ENCODE measurements at regions not wholly inside any gene's neighbourhood (a gene's known extent, or its start where the extent isn't known, plus 50 kb on each side); places are given as distances from the start of the nearest gene placed in this dataset.

DNA sequence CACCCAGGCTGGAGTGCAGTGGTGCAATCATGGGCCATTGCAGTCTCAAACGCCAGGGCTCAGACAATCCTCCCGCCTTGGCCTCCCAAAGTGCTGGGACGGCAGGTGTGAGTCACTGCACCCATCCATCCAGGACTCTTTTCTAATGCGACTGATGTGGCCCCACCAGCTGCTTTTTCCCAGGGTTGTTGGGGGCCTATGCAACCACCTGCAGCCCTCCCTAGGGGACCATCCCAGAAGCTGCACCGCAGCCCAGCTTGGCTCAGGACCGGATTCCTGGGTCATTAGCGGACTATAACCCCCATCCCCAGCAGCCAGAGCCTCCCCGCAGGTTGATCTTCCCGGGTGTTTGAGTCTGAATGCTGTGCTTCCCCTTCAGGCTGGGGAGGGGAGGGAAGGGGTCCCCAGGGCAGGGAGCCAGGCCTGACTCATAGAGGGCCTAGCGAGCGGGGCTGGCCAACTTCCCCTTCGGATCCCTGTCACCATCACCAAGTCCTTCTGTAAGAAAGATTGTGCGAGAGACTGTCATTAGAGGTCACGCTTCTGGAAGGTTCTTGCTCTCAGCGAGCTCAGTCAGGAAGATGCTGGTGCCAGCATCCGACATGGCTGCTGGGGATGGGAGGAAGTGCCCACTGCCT is 108.7 kb upstream of the ACTRT2 start:
- Histone ChIP-seq H3F3A (ENCODE audit: insufficient read depth, low read length) (no peaks in the 10 kb centered on the region), H3K27me3 (ENCODE audit: insufficient read depth, low read length) (no peaks in the 10 kb centered on the region), H3K9ac (ENCODE audit: low read length) (no peak overlapping the region), H3K4me2 (ENCODE audit: low read length) (no peak overlapping the region), H3K4me1 (ENCODE audit: insufficient read depth, low read length, severe bottlenecking) (no peaks in the 10 kb centered on the region), H3K27ac (ENCODE audit: low read depth, low read length, poor library complexity, severe bottlenecking) (no peak overlapping the region), H3K36me3 (ENCODE audit: insufficient read depth, low read length) (no peaks in the 10 kb centered on the region), H3K4me3 (ENCODE audit: low read depth, low read length, poor library complexity, severe bottlenecking) (no peak overlapping the region), H4K20me1 (ENCODE audit: insufficient read depth, low read length) (no peaks in the 10 kb centered on the region), H3K9me2 (ENCODE audit: low read depth, low read length) (no peaks in the 10 kb centered on the region), H3K9me3 (ENCODE audit: low read length) (no peaks in the 10 kb centered on the region), H3K79me2 (ENCODE audit: insufficient read depth, low read length) (no peaks in the 10 kb centered on the region), H2AFZ (ENCODE audit: low read length) (no peak overlapping the region)
- no peak for TF ChIP-seq EZH2 (IDR thresholded peaks at IDR 0.05; ENCODE audit: borderline replicate concordance, low read length)
- TF ChIP-seq, protein P1, sequence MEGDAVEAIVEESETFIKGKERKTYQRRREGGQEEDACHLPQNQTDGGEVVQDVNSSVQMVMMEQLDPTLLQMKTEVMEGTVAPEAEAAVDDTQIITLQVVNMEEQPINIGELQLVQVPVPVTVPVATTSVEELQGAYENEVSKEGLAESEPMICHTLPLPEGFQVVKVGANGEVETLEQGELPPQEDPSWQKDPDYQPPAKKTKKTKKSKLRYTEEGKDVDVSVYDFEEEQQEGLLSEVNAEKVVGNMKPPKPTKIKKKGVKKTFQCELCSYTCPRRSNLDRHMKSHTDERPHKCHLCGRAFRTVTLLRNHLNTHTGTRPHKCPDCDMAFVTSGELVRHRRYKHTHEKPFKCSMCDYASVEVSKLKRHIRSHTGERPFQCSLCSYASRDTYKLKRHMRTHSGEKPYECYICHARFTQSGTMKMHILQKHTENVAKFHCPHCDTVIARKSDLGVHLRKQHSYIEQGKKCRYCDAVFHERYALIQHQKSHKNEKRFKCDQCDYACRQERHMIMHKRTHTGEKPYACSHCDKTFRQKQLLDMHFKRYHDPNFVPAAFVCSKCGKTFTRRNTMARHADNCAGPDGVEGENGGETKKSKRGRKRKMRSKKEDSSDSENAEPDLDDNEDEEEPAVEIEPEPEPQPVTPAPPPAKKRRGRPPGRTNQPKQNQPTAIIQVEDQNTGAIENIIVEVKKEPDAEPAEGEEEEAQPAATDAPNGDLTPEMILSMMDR (IDR thresholded peaks at IDR 0.05; ENCODE audit: low read length) = no peak

GRCh38 chr1:2913091-2913490 is 108.2 kb upstream of the ACTRT2 start:
- no peak overlapping the region for H3K9ac ChIP-seq (ENCODE audit: low read length)
- H3K27ac ChIP-seq (ENCODE audit: low read depth, low read length, poor library complexity, severe bottlenecking) = no peak overlapping the region
- H3K36me3 ChIP-seq (ENCODE audit: insufficient read depth, low read length) = no peaks in the 10 kb centered on the region
- no peaks in the 10 kb centered on the region for H3K27me3 ChIP-seq (ENCODE audit: insufficient read depth, low read length)
- no peaks in the 10 kb centered on the region for H4K20me1 ChIP-seq (ENCODE audit: insufficient read depth, low read length)
- no peak overlapping the region for H2AFZ ChIP-seq (ENCODE audit: low read length)
- H3K9me3 ChIP-seq (ENCODE audit: low read length) = no peaks in the 10 kb centered on the region
- no peaks in the 10 kb centered on the region for H3K79me2 ChIP-seq (ENCODE audit: insufficient read depth, low read length)
- H3F3A ChIP-seq (ENCODE audit: insufficient read depth, low read length) = no peaks in the 10 kb centered on the region
- H3K4me1 ChIP-seq (ENCODE audit: insufficient read depth, low read length, severe bottlenecking) = no peaks in the 10 kb centered on the region
- H3K4me2 ChIP-seq (ENCODE audit: low read length) = no peak overlapping the region
- H3K4me3 ChIP-seq (ENCODE audit: low read depth, low read length, poor library complexity, severe bottlenecking) = no peak overlapping the region
- no peaks in the 10 kb centered on the region for H3K9me2 ChIP-seq (ENCODE audit: low read depth, low read length)
- no peak for TF ChIP-seq EZH2 (IDR thresholded peaks at IDR 0.05; ENCODE audit: borderline replicate concordance, low read length)
- TF ChIP-seq, protein P1 (IDR thresholded peaks at IDR 0.05; ENCODE audit: low read length) = no peak

- Histone ChIP-seq H3K4me2 (ENCODE audit: low read length) (no peak overlapping the region), H3K27ac (ENCODE audit: low read depth, low read length, poor library complexity, severe bottlenecking) (no peak overlapping the region), H3K4me3 (ENCODE audit: low read depth, low read length, poor library complexity, severe bottlenecking) (no peak overlapping the region), H3K27me3 (ENCODE audit: insufficient read depth, low read length) (no peaks in the 10 kb centered on the region), H3K9ac (ENCODE audit: low read length) (no peak overlapping the region), H3F3A (ENCODE audit: insufficient read depth, low read length) (no peaks in the 10 kb centered on the region), H3K9me3 (ENCODE audit: low read length) (no peaks in the 10 kb centered on the region), H3K36me3 (ENCODE audit: insufficient read depth, low read length) (no peaks in the 10 kb centered on the region), H4K20me1 (ENCODE audit: insufficient read depth, low read length) (no peaks in the 10 kb centered on the region), H2AFZ (ENCODE audit: low read length) (no peak overlapping the region), H3K4me1 (ENCODE audit: insufficient read depth, low read length, severe bottlenecking) (no peaks in the 10 kb centered on the region), H3K79me2 (ENCODE audit: insufficient read depth, low read length) (no peaks in the 10 kb centered on the region), H3K9me2 (ENCODE audit: low read depth, low read length) (no peaks in the 10 kb centered on the region)
- no peak for TF ChIP-seq EZH2 (IDR thresholded peaks at IDR 0.05; ENCODE audit: borderline replicate concordance, low read length)
- TF ChIP-seq, protein P1 (IDR thresholded peaks at IDR 0.05; ENCODE audit: low read length) = no peak
Measured at GRCh38 chr1:2914702-2915101, 106.6 kb upstream of the ACTRT2 start.

Measured in OCI-LY1 (cell line).